Muscle layer of duodenum (tissue), 2 donors: ENCODE measurements at regions not wholly inside any gene's neighbourhood (a gene's known extent, or its start where the extent isn't known, plus 50 kb on each side); places are given as distances from the start of the nearest gene placed in this dataset.

Experiments used
- H3K27ac ChIP-seq: one replicate; pipeline ENCODE4 v1.7.0; 2013; ENCODE audit warnings: mild to moderate bottlenecking, low read length
- H3K27me3 ChIP-seq: one replicate; pipeline ENCODE4 v1.7.0; 2013; ENCODE audit warnings: low read depth, mild to moderate bottlenecking, control low read depth, low read length
- H3K36me3 ChIP-seq, 2 donors: one replicate each; pipeline ENCODE4 v1.7.0; 2013; ENCODE audit warnings: low read length in 2 of 2, control low read depth in 1 of 2, mild to moderate bottlenecking in 1 of 2; ENCODE audit not compliant: insufficient read depth in 2 of 2, control insufficient read depth in 1 of 2
- H3K4me1 ChIP-seq, 2 donors: one replicate each; pipeline ENCODE4 v1.7.0; 2013; ENCODE audit warnings: low read length in 2 of 2, mild to moderate bottlenecking in 2 of 2, control low read depth in 1 of 2, moderate library complexity in 1 of 2; ENCODE audit not compliant: insufficient read depth in 2 of 2, control insufficient read depth in 1 of 2
- H3K4me3 ChIP-seq, 2 donors: one replicate each; pipeline ENCODE4 v1.7.0; 2013; ENCODE audit warnings: low read length in 2 of 2, low read depth in 1 of 2, mild to moderate bottlenecking in 1 of 2
- H3K9me3 ChIP-seq, 2 donors: one replicate each; pipeline ENCODE4 v1.7.0; 2013; ENCODE audit warnings: low read length in 2 of 2, control low read depth in 1 of 2, mild to moderate bottlenecking in 1 of 2; ENCODE audit not compliant: control insufficient read depth in 1 of 2
- donor health status: healthy.

- no peaks in the 10 kb centered on the region for H3K27me3 ChIP-seq
- peaks cover 0 to 3% of the 10 kb centered on the region in 2 donors for H3K4me1 ChIP-seq
- no peak overlapping the region for H3K4me3 ChIP-seq
- no peaks in the 10 kb centered on the region for H3K9me3 ChIP-seq
- no peaks in the 10 kb centered on the region for H3K36me3 ChIP-seq
- no peak overlapping the region for H3K27ac ChIP-seq
Observed at GRCh38 chr4:20356565-20356964, 104.9 kb downstream of the SLIT2 start.

- Histone ChIP-seq H3K4me3 (no peak overlapping the region), H3K4me1 (peaks cover 0 to 3% of the 10 kb centered on the region in 2 donors), H3K27me3 (no peaks in the 10 kb centered on the region), H3K36me3 (no peaks in the 10 kb centered on the region), H3K9me3 (no peaks in the 10 kb centered on the region), H3K27ac (no peak overlapping the region)
Observed at GRCh38 chr4:20358110-20358509, 106.4 kb downstream of the SLIT2 start.

- no peaks in the 10 kb centered on the region for H3K27me3 ChIP-seq
- H3K9me3 ChIP-seq = no peaks in the 10 kb centered on the region
- H3K36me3 ChIP-seq = no peaks in the 10 kb centered on the region
- H3K4me1 ChIP-seq = no peaks in the 10 kb centered on the region
- no peak overlapping the region for H3K4me3 ChIP-seq
- H3K27ac ChIP-seq = no peak overlapping the region
Observed at GRCh38 chr4:20359692-20360091, 108.0 kb downstream of the SLIT2 start.

GRCh38 chr4:20362148-20362547 is 110.4 kb downstream of the SLIT2 start:
- H3K4me1 ChIP-seq = peaks cover 0 to under 1% of the 10 kb centered on the region in 2 donors
- H3K9me3 ChIP-seq = no peaks in the 10 kb centered on the region
- no peaks in the 10 kb centered on the region for H3K27me3 ChIP-seq
- no peak overlapping the region for H3K27ac ChIP-seq
- no peak overlapping the region for H3K4me3 ChIP-seq
- no peaks in the 10 kb centered on the region for H3K36me3 ChIP-seq

GRCh38 chr4:20364969-20365368 is 113.3 kb downstream of the SLIT2 start:
- no peaks in the 10 kb centered on the region for H3K9me3 ChIP-seq

GRCh38 chr4:20367446-20367845 is 115.7 kb downstream of the SLIT2 start:
- H3K36me3 ChIP-seq = no peaks in the 10 kb centered on the region
- H3K27me3 ChIP-seq = no peaks in the 10 kb centered on the region
- H3K4me3 ChIP-seq = no peak overlapping the region
- H3K9me3 ChIP-seq = no peaks in the 10 kb centered on the region
- no peak overlapping the region for H3K27ac ChIP-seq
- H3K4me1 ChIP-seq = peaks cover 0 to 7% of the 10 kb centered on the region in 2 donors

More at GRCh38 chr4:20364969-20365368, 113.3 kb downstream of the SLIT2 start:
- Histone ChIP-seq H3K4me3 (no peak overlapping the region), H3K4me1 (peaks cover 0 to 7% of the 10 kb centered on the region in 2 donors), H3K36me3 (no peaks in the 10 kb centered on the region), H3K27me3 (no peaks in the 10 kb centered on the region), H3K27ac (no peak overlapping the region)

GRCh38 chr4:20368926-20369325 is 117.2 kb downstream of the SLIT2 start:
- Histone ChIP-seq H3K9me3 (no peaks in the 10 kb centered on the region), H3K4me3 (no peak overlapping the region), H3K27me3 (no peaks in the 10 kb centered on the region), H3K36me3 (no peaks in the 10 kb centered on the region), H3K27ac (no peak overlapping the region), H3K4me1 (peaks cover 0 to 7% of the 10 kb centered on the region in 2 donors)

GRCh38 chr4:20370274-20370673 is 118.6 kb downstream of the SLIT2 start:
- Histone ChIP-seq H3K36me3 (no peaks in the 10 kb centered on the region), H3K27ac (no peak overlapping the region), H3K9me3 (no peaks in the 10 kb centered on the region), H3K4me3 (no peak overlapping the region), H3K27me3 (no peaks in the 10 kb centered on the region), H3K4me1 (peaks cover 0 to 7% of the 10 kb centered on the region in 2 donors)

- Histone ChIP-seq H3K27me3 (no peaks in the 10 kb centered on the region), H3K4me3 (no peak overlapping the region), H3K9me3 (no peaks in the 10 kb centered on the region), H3K4me1 (no peaks in the 10 kb centered on the region), H3K36me3 (no peaks in the 10 kb centered on the region), H3K27ac (no peak overlapping the region)
Observed at GRCh38 chr4:20376070-20376469, 124.4 kb downstream of the SLIT2 start.

GRCh38 chr4:20378181-20378580 is 126.5 kb downstream of the SLIT2 start:
- Histone ChIP-seq H3K27ac (no peak overlapping the region), H3K27me3 (no peaks in the 10 kb centered on the region), H3K4me3 (no peak overlapping the region), H3K4me1 (no peaks in the 10 kb centered on the region), H3K9me3 (no peaks in the 10 kb centered on the region), H3K36me3 (no peaks in the 10 kb centered on the region)

GRCh38 chr4:20381005-20381404 is 129.3 kb downstream of the SLIT2 start:
- Histone ChIP-seq H3K27ac (no peak overlapping the region), H3K9me3 (no peaks in the 10 kb centered on the region), H3K27me3 (no peaks in the 10 kb centered on the region), H3K36me3 (no peaks in the 10 kb centered on the region), H3K4me1 (no peaks in the 10 kb centered on the region), H3K4me3 (no peak overlapping the region)

- Histone ChIP-seq H3K4me1 (no peaks in the 10 kb centered on the region), H3K9me3 (no peaks in the 10 kb centered on the region), H3K4me3 (no peak overlapping the region), H3K27ac (no peak overlapping the region), H3K36me3 (no peaks in the 10 kb centered on the region), H3K27me3 (no peaks in the 10 kb centered on the region)
Observed at GRCh38 chr4:20383283-20383682, 131.6 kb downstream of the SLIT2 start.
